Calu3 (cell line): ENCODE measurements at regions not wholly inside any gene's neighbourhood (a gene's known extent, or its start where the extent isn't known, plus 50 kb on each side); places are given as distances from the start of the nearest gene placed in this dataset.

Experiments used
- BruUV-seq: library from RNA; stranded (reverse); fragments of 400-500 nt; replicated peaks from 2 replicates; lab custom pipeline; 2021; lab: Mats Ljungman, UMichigan
- CTCF ChIA-PET: fragments of 300-600 bp; sonication (Branson Sonifier 250); formaldehyde crosslinking; loops from one replicate; lab custom pipeline; 2022; ENCODE audit warnings: antibody characterized with exemption; lab: Charles Lee
- DNase-seq: peaks from one replicate; pipeline ENCODE4 v3.0.0; 2022
- H3K27ac Mint-ChIP-seq: one replicate; pipeline ENCODE4 v1.8.0; 2022; ENCODE audit warnings: mixed read lengths; ENCODE audit not compliant: unreplicated experiment
- H3K27me3 Mint-ChIP-seq: one replicate; pipeline ENCODE4 v1.8.0; 2022; ENCODE audit warnings: mixed read lengths; ENCODE audit not compliant: unreplicated experiment
- H3K36me3 Mint-ChIP-seq: one replicate; pipeline ENCODE4 v1.8.0; 2022; ENCODE audit warnings: mild to moderate bottlenecking, moderate library complexity, mixed read lengths; ENCODE audit not compliant: insufficient read depth, unreplicated experiment
- H3K4me1 Mint-ChIP-seq: one replicate; pipeline ENCODE4 v1.8.0; 2022; ENCODE audit warnings: mild to moderate bottlenecking, low read depth, mixed read lengths; ENCODE audit not compliant: unreplicated experiment
- H3K4me3 Mint-ChIP-seq: one replicate; pipeline ENCODE4 v1.8.0; 2022; ENCODE audit warnings: mild to moderate bottlenecking, low read depth, moderate library complexity, mixed read lengths; ENCODE audit not compliant: unreplicated experiment
- H3K9me3 Mint-ChIP-seq: one replicate; pipeline ENCODE4 v1.8.0; 2022; ENCODE audit warnings: low read depth, mixed read lengths; ENCODE audit not compliant: unreplicated experiment
- CTCF ChIP-seq: fragments of 200-600 bp; IDR thresholded peaks from one replicate; pipeline ENCODE4 v1.8.0; 2022; ENCODE audit warnings: antibody characterized with exemption; ENCODE audit not compliant: unreplicated experiment
- intact Hi-C: fragments of 100-400 bp; cut with micrococcal nuclease; formaldehyde crosslinking; loops from one replicate; pipeline ENCODE4 v1.10.0; 2022; ENCODE audit not compliant: unreplicated experiment

- no peak for TF ChIP-seq CTCF
- H3K27ac Mint-ChIP-seq: no peak overlapping the region
- intact Hi-C loops: no loop called here
- CTCF ChIA-PET: no interaction called here
- H3K9me3 Mint-ChIP-seq: no peaks in the 10 kb centered on the region
- no peaks in the 10 kb centered on the region for H3K36me3 Mint-ChIP-seq
- peaks cover 41% of the 10 kb centered on the region for H3K27me3 Mint-ChIP-seq
- H3K4me3 Mint-ChIP-seq: no peak overlapping the region
- BruUV-seq: no TSS peak
- H3K4me1 Mint-ChIP-seq: no peaks in the 10 kb centered on the region
- DNase-seq: no peak
These were observed 73.7 kb downstream of the PHETA1 start for GRCh38 chr12:111295176-111295575.

GRCh38 chr12:111293266-111294009 lies 75.5 kb downstream of the PHETA1 start:
- intact Hi-C loops: no loop called here
- no TSS peak for BruUV-seq
- Mint-ChIP-seq H3K27ac (no peak overlapping the region), H3K27me3 (peaks cover 52% of the 10 kb centered on the region), H3K36me3 (no peaks in the 10 kb centered on the region), H3K4me1 (no peaks in the 10 kb centered on the region), H3K9me3 (no peaks in the 10 kb centered on the region), H3K4me3 (no peak overlapping the region)
- no peak for TF ChIP-seq CTCF
- CTCF ChIA-PET: no interaction called here
- DNase-seq: no peak

- peaks cover 54% of the 10 kb centered on the region for H3K27me3 Mint-ChIP-seq
- H3K36me3 Mint-ChIP-seq: no peaks in the 10 kb centered on the region
- no peak overlapping the region for H3K27ac Mint-ChIP-seq
- H3K4me1 Mint-ChIP-seq: no peaks in the 10 kb centered on the region
- CTCF ChIA-PET: no interaction called here
- no TSS peak for BruUV-seq
- H3K9me3 Mint-ChIP-seq: no peaks in the 10 kb centered on the region
- intact Hi-C loops: no loop called here
- DNase-seq: no peak
- H3K4me3 Mint-ChIP-seq: no peak overlapping the region
- TF ChIP-seq CTCF: no peak
These were observed 77.5 kb downstream of the PHETA1 start for GRCh38 chr12:111291357-111291756.

- DNase-seq: no peak
- Mint-ChIP-seq H3K4me3 (no peak overlapping the region), H3K9me3 (no peaks in the 10 kb centered on the region), H3K27me3 (peaks cover 80% of the 10 kb centered on the region), H3K27ac (no peak overlapping the region), H3K4me1 (no peaks in the 10 kb centered on the region), H3K36me3 (no peaks in the 10 kb centered on the region)
- CTCF ChIA-PET: no interaction called here
- TF ChIP-seq CTCF: no peak
- BruUV-seq: no TSS peak
- intact Hi-C loops: no loop called here
These were observed 80.1 kb downstream of the PHETA1 start for GRCh38 chr12:111288771-111289170.
